Kasumi-1 (cell line): ENCODE measurements at regions not wholly inside any gene's neighbourhood (a gene's known extent, or its start where the extent isn't known, plus 50 kb on each side); places are given as distances from the start of the nearest gene placed in this dataset.

Experiments
- DNase-seq, 2 experiments: peaks; one replicate each; lab custom pipeline; 2025; lab: John Stamatoyannopoulos, UW

GRCh38 chr3:107969994-107970819 lies 120.6 kb downstream of the CD47 start:
- DNase-seq = no peak

DNA sequence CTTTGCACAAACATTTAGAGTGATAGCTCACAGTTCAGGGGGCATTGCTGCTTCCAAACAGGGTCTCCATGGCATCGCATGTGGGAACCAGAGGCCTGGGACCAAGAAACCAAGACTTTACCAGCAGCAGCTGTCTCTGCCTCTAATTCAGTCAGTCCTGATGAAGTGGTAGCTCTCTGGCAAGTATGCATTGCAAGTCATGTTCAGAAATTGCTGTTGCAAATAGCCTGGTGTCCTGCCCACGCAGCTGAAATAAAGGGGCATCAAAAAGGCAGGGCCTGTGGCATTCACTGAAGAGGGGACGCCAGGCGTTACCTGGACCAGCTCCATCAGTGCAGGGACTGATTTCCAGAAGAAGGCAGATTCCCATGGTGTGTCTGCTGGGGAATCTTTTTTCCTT lies 121.3 kb downstream of the CD47 start:
- no peak for DNase-seq

GRCh38 chr3:107966276-107966675 lies 124.6 kb downstream of the CD47 start:
- no peak for DNase-seq

GRCh38 chr3:107965136-107965655 lies 125.6 kb downstream of the CD47 start:
- no peak for DNase-seq

GRCh38 chr3:107963581-107963980 lies 127.2 kb downstream of the CD47 start:
- DNase-seq = no peak

GRCh38 chr3:107962946-107963345 lies 127.9 kb downstream of the CD47 start:
- no peak for DNase-seq

DNA sequence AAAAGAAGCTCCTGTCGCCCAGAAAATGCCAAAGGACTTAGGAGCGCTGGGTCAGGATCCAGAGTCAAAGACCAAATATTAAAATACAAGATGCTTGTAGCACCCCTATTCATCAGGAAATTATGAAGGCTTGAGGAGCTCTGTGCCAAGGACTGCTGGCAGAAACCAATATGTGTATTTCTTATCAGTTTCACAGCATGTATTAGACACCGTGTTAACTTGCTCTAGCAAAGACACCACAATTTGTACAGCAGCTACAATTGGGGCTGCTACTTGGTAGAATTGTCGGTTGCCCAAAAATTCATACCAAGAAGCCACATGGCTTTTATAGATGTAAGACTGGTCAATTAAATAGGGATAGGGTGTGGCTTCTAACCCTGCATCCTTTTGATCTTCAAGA lies 128.8 kb downstream of the CD47 start:
- no peak for DNase-seq

DNA sequence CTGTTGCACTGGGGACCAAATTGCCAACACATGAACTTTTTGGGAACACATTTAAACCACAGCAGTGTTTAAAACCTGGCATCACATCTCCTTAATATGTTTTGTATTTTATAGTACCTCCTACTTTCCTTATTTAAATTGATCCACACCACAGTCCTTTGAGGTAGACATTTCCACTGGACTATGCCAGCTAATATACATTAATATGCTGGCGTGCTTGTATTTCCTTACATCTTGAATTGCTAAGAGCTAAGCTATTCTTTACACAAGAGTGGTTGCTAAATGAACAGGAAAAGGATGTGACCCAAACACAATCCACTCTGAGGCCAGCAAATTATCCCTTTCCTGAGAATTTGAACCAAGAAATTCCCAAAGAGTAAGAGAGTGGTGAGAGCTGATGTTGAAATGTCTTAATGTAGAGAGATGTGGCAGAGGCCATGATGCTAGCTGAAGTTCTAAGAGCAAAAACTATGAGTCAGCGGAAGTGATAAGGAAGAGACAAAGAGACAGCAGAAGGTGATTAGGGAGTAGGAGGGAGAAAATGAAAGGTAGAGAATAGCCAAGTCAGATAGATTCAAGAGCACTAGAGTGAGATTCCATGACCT lies 131.2 kb downstream of the CD47 start:
- no peak for DNase-seq

- no peak for DNase-seq
Observed at GRCh38 chr3:107958146-107958545, 132.7 kb downstream of the CD47 start.

DNA sequence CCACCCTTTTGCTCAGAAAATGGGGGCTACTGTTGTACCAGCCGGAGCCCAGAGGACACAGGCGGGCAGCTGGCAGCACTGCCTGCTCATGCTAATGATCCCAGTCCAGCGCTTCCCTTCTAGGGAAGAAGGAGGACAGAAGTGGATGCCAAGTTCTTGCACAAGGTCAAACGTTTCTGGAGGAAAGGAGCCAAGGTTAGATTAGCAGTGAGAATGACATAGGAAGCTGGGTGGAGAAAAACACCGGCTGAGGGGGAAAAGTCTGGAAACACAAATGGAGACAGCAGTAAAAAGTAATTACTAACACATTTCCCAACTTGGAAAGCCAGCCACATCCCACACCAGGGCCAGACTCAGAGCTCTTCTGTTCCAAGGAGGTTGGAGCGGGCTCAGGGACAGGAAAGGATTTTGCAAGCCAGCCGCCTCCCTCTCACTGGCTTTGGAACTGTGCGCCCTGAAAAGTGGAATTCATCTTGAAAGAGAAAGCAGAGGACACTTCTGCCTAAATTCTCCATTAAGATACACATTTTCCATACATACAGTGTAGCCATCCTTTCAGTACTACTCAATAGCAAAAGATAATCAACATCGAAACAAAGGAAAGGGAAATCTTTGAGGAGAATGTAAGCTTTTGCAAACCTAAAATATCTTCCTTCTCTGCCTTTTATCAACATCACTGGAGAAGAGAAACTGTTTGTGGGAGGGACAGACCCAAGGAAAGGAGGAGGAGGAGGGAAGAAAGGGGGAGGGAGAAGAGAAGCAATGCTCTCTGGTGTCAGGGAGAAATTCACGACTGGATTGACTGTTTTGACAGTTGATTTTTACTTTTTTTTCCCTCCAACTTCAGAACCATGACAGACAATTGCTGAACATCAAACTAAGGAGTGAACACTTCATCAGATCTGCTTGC lies 133.6 kb downstream of the CD47 start:
- DNase-seq = no peak

GRCh38 chr3:107954845-107955244 lies 136.0 kb downstream of the CD47 start:
- DNase-seq = no peak

DNA sequence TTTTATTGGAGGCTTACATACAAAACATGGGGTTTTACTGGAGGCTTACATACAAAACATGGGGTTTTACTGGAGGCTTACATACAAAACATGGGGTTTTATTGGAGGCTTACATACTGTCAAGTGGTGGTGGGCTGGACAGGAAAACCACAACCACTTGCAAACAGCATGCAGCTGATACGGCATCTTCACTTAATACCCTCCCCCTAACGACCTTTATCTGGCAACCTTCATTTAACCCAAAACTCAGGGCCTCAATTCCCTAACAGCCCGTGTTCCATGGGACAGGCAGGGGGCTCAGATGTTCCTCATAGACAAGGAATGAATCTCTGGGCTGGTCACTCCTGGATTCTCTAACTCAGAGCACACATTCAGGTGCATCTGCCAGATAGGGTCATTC lies 137.1 kb downstream of the CD47 start:
- no peak for DNase-seq

GRCh38 chr3:107951126-107951525 lies 139.7 kb downstream of the CD47 start:
- no peak for DNase-seq

DNA sequence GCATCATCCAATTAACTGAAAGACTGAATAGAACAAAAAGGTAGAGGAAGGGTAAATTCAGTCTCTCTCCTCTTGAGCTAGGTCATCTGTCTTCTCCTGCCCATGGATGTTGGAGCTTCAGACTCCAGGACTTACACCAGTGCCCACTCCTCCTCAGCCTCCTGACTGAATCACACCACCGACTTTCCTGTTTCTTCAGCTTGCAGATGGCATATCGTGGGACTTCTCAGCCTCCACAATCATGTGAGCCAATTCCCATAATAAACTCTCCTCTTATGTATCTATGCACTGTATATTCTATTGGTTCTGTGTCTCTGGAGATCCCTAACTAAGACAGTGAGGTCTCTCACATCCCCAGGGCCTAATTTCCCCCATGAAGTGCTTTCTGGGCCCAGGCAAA lies 140.4 kb downstream of the CD47 start:
- no peak for DNase-seq

- DNase-seq = no peak
Observed at GRCh38 chr3:107949394-107949970, 141.3 kb downstream of the CD47 start.

- no peak for DNase-seq
Observed at GRCh38 chr3:107947203-107947602, 143.6 kb downstream of the CD47 start.

GRCh38 chr3:107946700-107947099 lies 144.1 kb downstream of the CD47 start:
- DNase-seq = no peak

- DNase-seq = no peak
Observed at GRCh38 chr3:107945417-107946094, 145.3 kb downstream of the CD47 start.

DNA sequence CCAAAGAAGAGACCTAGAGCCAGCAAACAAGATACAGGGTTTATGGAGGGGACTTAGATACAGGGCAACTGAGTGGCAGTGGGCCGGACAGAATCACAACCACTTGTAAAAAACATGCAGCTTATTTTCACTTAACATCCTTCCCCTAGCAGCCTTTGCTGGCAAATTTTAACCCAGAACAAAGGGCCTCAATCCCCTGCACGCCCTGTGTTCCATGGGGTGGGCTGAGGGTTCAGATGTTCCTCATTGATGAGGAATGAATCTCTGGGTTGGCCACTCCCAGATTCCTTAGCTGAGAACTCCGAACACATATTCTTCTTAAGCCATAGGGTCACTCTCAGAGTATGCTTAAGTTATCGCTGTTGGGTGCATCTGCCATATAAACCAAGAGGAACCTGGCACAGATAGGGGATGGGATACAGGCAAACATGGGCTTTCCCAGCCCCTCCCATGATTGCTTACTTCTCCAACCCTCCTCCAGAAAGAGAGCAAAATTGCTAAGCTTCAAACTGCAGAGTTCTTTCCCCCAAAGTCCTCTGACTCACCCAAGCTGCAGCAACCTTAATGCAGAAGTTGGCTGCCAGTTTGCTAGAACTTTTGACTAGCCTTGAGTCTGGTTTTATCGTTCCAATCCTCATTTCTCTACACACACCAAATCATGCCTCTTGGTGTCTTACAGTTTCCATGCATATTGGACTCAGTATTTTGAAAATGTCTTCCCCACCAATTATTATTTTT lies 146.9 kb downstream of the CD47 start:
- peak; percentile 69 to 70 for DNase-seq

DNA sequence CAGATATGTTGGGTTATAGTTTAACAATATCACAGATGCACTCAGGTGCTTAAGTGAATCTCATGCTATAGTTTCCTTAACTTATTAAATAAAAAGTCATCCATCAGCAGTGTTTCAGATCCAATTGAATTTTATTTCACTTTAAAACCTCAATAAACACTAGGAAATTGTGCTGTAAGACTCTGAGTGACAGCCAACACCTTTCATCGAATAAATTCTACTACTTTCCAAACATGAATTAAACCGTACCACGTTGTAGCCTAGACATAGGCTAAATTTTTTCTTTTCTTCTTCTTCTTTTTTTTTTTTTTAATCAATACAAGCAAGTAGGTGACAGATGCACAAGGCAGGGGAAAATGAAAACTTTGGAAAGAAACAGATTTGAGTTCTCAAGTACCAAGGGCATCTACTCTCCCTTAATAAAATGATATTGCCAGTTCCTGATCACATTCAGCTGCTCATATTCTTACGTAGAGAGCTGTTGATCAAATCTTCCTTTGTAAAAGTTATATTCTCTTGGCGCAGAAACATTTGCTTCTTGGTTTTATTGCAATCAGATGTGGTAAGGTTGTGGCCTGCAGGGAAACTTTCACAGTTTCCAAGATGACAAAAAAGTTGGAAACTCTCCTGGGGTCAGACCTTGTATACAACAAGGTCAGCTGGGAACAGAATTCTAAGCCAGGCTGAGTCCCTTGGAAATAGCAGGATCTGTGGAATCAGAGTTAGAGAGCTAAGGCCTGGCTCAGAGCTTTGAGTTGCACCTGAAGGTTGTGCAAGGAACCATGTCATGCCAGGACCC lies 147.7 kb downstream of the CD47 start:
- no peak for DNase-seq
